GM18520 (cell line): ENCODE measurements at regions not wholly inside any gene's neighbourhood (a gene's known extent, or its start where the extent isn't known, plus 50 kb on each side); places are given as distances from the start of the nearest gene placed in this dataset.

Source experiments
- ATAC-seq: cut with Tn5 transposase; IDR thresholded peaks from one replicate; pipeline ENCODE4 v1.9.1; 2021; ENCODE audit not compliant: unreplicated experiment

GRCh38 chr3:178263236-178263916 lies 272.9 kb upstream of the KCNMB2 start:
- no peak for ATAC-seq

- no peak for ATAC-seq
Measured at GRCh38 chr3:178267158-178267844, 268.9 kb upstream of the KCNMB2 start.

DNA sequence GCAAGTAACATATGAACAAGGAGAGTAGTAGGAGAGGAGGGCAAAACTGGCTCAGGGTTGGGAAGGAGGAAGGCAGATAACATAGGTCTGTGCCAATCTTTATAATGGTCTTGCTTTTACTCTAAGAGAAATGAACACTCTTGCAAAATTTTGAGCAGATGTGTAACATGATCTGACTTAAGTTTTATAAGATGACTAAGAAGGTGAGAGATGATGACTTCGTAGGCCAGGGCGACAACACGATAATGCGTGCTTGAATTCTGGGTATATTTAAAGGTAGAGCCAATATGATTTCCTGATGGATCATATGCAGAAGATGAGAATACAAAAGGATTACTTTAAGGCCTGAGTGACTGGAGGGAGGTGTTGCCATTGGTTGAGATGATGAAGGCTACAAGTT lies 265.4 kb upstream of the KCNMB2 start:
- ATAC-seq, result no peak

GRCh38 chr3:178271740-178272387 lies 264.4 kb upstream of the KCNMB2 start:
- ATAC-seq, result no peak

GRCh38 chr3:178272841-178273240 lies 263.4 kb upstream of the KCNMB2 start:
- ATAC-seq, result no peak

DNA sequence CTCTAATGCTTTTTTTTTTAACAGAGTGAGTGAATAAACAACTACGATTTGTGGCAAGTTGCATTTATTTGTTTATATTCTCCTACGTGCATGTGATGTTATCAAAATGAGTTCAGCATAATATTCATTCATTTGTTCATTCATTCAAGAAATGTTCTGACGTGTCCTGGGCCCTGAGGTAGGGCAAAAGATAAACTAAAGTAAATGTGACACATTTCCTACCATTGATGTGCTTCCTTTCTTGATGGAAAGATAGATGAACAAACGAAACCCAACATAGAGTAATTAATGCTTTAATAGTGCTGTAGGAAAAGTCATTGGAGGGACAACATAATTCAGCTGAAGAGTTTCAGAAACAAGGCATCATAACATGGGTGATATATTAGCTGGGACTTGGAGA lies 261.5 kb upstream of the KCNMB2 start:
- ATAC-seq, result no peak

DNA sequence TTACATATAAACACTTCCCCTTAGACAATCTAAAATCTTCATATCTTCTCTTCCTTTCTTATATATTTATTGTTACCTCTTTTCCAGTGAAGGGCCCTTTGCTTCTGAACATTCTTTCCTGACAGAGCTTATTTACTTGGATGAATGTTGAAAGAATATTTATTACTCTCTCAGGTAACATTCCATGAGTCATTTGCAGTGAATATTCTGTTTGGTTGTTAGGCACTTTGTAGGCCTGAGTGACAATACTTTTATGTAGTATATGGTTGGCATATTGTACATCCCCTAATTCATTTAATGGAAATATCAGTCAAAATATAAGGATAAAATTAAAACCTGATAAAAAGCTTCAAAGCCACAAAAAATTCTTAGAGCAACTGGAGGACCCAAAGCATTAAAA lies 260.9 kb upstream of the KCNMB2 start:
- no peak for ATAC-seq

DNA sequence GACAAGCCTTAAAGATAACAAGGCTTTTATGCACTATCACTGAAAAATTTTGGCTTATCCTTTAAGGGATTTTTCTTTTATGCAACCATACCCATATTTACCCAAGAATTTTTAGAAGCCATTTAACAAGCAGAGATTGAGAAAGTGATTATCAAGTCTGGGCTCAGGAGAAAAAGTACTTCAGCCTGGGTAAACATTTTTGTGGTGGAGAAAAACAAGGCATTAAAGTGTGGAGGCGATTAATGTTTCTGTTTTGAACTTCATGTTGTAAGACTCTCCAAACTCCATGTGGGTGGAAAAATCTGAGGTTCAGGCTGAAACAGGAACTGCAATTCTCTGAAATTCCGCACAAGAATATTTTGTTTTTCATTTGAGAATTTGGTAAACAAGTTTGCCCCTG lies 260.4 kb upstream of the KCNMB2 start:
- ATAC-seq, result no peak

DNA sequence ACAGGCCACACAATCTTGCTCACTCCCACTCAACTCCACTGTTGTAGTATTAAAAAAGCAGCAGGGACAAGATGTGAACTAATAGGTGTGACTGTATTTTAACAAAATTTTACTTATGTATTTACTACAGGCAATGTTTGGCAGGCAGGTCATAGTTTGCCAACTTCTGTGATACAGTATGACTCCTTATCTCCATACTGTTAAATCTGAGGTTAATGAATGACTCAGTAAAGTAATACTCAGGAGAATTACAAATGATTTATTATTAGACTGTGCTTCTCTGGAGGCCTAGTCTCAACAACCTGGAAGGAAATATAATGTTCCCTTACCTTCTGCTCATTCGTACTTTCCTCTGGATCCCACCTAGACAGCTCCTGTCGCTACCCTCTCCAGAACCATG lies 258.6 kb upstream of the KCNMB2 start:
- no peak for ATAC-seq

- no peak for ATAC-seq
Measured at GRCh38 chr3:178283561-178283960, 252.7 kb upstream of the KCNMB2 start.

- ATAC-seq, result no peak
Measured at GRCh38 chr3:178284181-178284580, 252.1 kb upstream of the KCNMB2 start.

- ATAC-seq, result no peak
Measured at GRCh38 chr3:178288074-178288473, 248.2 kb upstream of the KCNMB2 start.

DNA sequence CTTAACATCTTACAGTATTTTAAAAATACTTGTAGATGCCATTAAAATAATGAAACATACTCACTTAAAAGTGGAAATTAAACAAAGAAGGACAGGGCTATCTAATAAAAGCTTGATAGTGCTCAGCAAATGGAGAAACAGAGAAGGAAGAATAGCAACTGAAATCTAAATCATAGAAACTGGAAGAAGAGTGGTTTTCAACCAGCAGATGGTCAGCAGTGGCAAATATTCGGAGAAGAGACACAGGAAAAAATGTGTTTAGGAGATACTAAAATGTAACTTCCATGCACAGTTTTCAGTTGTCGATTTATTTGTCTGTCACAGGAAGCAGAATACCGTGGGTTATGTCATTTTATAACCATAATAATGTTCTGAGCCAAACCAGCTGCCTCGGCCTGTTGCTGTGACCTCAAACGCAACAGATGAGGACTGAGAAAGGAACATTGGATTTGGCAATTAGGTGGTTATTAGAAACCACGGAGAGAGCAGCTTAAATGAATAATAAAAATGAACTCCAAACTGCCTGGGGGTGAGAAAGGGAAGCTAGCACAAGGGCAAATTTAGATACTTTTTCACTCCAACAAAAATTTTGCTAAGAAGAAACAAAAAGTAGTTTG lies 246.6 kb upstream of the KCNMB2 start:
- ATAC-seq, result no peak

DNA sequence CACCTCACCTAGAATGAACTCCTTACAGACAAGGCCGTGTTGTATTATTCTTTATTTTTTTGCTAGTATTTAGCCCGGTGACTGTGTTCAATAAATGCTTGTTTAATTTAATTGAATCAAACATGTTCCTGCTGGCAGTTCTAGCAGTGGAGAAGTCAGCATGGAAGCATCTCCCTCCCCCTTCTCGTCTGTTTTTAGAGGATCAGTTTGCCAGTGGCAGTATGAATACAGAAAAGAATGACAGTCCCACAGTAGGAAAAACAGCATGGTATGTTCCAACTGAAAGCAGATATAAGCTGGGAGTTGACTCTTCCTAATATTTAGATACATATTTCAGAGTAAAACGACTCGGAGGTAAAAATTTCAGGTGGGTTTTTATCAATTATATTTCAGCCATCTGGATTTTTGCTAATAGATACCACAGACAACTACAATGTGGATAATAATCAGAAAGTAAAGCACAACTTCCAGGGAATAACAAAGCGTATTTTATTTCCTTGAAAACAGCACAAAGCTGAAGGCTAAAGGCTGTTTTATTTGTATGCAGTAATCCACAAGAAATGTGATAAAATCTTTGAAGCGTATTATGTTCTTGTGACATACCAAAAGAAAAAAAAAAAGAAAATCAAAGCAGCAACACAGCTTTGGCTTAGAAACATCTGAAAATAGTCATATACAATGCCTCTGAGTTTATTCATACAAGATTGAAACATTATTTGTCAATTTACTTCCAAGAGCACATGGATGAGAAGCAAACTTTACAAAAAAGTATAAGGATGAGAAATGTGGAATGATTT lies 244.5 kb upstream of the KCNMB2 start:
- no peak for ATAC-seq

DNA sequence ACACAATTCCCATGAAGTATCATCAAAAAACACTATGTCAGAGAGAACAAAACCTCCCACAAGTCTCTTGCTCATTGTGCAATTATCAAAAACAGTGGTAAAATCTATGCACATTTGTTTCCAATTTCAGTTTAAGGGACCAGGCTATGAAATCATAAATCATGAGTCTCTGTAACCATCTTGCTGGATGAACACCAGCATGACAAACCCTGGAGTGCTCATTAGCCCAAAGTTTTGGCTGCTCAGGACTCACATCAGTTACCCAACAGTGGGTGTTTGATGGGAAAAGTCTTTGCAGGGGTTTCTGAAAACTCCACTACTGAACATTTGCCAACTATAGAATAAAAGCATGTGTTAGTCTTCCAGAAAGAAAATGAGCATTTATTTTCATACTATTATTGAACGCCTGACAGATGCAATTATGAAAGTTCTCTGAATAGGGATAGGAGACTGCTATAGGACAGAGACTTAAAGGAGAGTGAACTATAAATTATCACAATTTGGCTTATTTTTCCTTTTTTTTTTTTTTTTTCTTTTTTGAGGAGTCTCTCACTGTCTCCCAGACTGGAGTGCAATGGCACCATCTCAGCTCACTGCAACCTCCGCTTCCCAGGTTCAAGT lies 240.8 kb upstream of the KCNMB2 start:
- ATAC-seq, result no peak

DNA sequence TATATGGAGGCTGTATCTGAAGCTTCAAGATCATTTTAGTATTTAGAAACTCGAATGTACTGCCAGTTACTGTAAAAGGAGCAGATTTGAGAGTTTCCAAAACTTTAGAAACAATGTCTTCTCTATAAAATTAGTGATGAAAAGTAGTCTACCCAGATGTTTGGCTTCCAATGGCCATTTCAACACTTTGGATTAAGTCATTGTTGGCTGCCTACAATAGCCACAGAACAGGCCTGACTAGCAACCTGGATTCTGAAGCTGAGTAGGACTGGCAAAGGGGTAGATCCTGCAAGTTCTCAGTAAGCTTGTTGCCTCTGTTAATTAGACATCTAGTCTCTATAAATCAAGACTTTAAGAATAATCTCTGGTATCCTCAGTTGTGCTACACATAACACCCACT lies 239.0 kb upstream of the KCNMB2 start:
- ATAC-seq, result no peak

DNA sequence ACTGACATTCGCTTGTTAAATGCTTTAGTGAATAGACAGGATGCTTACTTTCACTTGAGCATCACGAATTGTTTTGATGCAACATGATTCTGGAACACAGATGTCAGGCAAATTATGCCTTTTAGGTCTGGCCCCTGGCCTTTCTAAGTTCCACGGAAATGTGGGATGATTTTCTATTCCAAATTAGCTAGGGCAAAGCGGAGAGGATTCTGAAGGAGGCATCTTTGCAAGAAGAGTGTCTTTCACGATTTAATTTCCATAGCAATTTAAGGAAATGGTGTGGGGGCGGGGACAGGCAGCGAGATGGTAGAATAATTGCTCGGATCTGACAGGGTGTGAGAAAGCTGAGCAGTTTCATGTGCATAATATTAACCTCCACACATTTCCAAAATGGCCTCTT lies 238.5 kb upstream of the KCNMB2 start:
- ATAC-seq, result no peak

GRCh38 chr3:178300441-178300959 lies 235.7 kb upstream of the KCNMB2 start:
- ATAC-seq, result no peak

DNA sequence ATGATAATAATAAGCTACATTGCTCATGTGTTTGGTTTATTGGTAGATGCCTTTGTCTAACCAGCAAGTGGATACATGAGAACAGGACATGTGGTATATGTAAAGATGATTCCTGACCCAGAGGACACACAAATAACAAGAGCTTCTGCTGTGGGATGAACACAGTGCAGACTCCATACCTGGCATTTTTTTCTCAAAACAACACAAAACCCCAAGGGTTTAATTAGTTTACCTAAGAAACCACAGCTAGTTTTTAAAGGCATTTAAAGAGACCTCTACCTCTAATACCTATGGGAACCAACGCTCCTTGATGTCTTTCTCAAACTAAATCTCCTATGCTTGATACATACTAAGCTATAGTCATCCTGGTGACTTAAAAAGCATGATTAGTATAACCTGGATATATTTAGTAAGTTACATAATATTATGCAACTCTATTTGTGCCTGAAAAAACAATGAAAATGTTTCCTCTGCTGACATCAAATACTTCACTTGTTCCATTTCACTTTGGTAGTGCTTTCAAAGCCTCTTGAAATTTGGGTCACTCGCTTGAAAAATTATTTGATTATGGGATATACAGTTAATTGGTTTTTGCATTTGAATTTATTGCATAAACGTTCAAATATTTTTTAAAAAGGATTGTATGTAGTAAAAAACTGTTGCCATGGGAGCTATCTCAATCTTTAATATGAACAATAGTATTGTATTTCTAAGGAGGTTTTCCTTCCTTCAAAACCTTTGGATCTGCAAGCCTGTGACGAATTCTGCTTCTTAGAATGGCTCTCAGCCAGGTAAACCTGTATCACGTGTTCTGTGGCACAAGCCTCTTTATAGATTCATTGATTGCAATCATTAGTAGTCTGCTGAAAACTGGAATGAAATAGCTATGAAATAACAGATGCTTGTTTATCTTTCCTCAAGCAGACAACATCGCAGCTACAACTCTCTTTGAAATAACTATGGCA lies 233.0 kb upstream of the KCNMB2 start:
- no peak for ATAC-seq
